Fibroblast of lung (primary cell): ENCODE measurements at regions not wholly inside any gene's neighbourhood (a gene's known extent, or its start where the extent isn't known, plus 50 kb on each side); places are given as distances from the start of the nearest gene placed in this dataset.

Experiments used
- DNase-seq, 2 donors: peaks; one replicate each; pipeline versions ENCODE4 v3.0.0 to v3.0.0-alpha.2; 2010; ENCODE audit warnings: low read depth in 2 of 2
- H2AFZ ChIP-seq: 2 replicates; pipeline ENCODE4 v1.5.1; 2012; ENCODE audit warnings: low read length, control low read depth, inconsistent platforms
- H3K27ac ChIP-seq: 2 replicates; pipeline ENCODE4 v1.5.1; 2011; ENCODE audit warnings: low read length, control low read depth; ENCODE audit not compliant: insufficient read depth
- H3K27me3 ChIP-seq: 2 replicates; pipeline ENCODE4 v1.5.1; 2011; ENCODE audit warnings: mild to moderate bottlenecking, low read length; ENCODE audit not compliant: control insufficient read depth, insufficient read depth
- H3K36me3 ChIP-seq: 2 replicates; pipeline ENCODE4 v1.5.1; 2011; ENCODE audit warnings: low read length; ENCODE audit not compliant: control insufficient read depth, insufficient read depth
- H3K4me1 ChIP-seq: 2 replicates; pipeline ENCODE4 v1.5.1; 2011; ENCODE audit warnings: low read length; ENCODE audit not compliant: control insufficient read depth, insufficient read depth; ENCODE audit errors: extremely low read depth
- H3K4me2 ChIP-seq: 2 replicates; pipeline ENCODE4 v1.5.1; 2011; ENCODE audit warnings: low read length, control low read depth; ENCODE audit not compliant: insufficient read depth; ENCODE audit errors: extremely low read depth
- H3K4me3 ChIP-seq, 4 experiments: fragments of 200-600 bp in 1 of 4; sonication (generic) in 1 of 4; replicated peaks in 1 of 4; 2 replicates each; pipeline ENCODE4 v1.5.1; 2011 to 2016; ENCODE audit warnings: low read length in 4 of 4, low read depth in 3 of 4, mild to moderate bottlenecking in 3 of 4, control low read depth in 2 of 4, inconsistent platforms in 1 of 4, mixed read lengths in 1 of 4; ENCODE audit not compliant: insufficient read depth in 1 of 4; ENCODE audit errors: control extremely low read depth in 1 of 4
- H3K79me2 ChIP-seq: 2 replicates; pipeline ENCODE4 v1.5.1; 2012; ENCODE audit warnings: mild to moderate bottlenecking, low read length, inconsistent platforms; ENCODE audit not compliant: control insufficient read depth, insufficient read depth
- H3K9ac ChIP-seq: 2 replicates; pipeline ENCODE4 v1.5.1; 2011; ENCODE audit warnings: mild to moderate bottlenecking, low read length, control low read depth; ENCODE audit not compliant: insufficient read depth
- H3K9me3 ChIP-seq: 2 replicates; pipeline ENCODE4 v1.5.1; 2012; ENCODE audit warnings: low read depth, low read length; ENCODE audit not compliant: control insufficient read depth, insufficient read depth
- H4K20me1 ChIP-seq: 2 replicates; pipeline ENCODE4 v1.5.1; 2011; ENCODE audit warnings: low read length; ENCODE audit not compliant: control insufficient read depth, insufficient read depth; ENCODE audit errors: extremely low read depth
- EZH2 ChIP-seq: IDR thresholded peaks from 2 replicates; pipeline ENCODE4 v1.5.1; 2012; ENCODE audit warnings: low read length, control low read depth, mild to moderate bottlenecking; ENCODE audit errors: missing control alignments
- TF ChIP-seq, protein P1 (sequence below), 2 donors: IDR thresholded peaks in 1 of 2; conservative IDR thresholded peaks in 1 of 2; 1 replicate in 1 of 2; 2 replicates in 1 of 2; pipeline ENCODE4 v1.5.1; 2011 to 2012; ENCODE audit warnings: low read length in 2 of 2, control low read depth in 1 of 2, inconsistent platforms in 1 of 2, low read depth in 1 of 2, mild to moderate bottlenecking in 1 of 2

DNA sequence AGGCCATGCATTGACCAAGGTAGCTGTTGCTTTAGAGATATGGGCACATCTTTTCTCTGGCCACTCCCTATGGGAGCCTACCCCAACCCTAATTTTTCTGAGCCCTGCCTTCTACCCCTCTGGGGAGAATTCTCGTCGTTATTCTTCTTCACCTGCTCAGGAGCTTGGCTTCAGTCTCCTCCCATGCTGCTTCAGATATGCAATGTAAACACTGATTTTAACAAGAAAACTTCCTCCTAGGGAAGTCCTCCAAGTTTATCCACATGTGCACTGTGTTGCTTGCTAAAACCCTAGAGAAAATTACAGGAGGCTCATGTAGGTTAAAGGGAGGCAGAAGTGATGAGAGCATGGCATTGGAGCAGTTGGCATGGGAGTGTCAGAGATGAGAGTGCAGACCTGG, 445.2 kb upstream of the MDFIC2 start:
- no peak overlapping the region for H2AFZ ChIP-seq
- H3K27ac ChIP-seq, result no peak overlapping the region
- DNase-seq, result no peak
- no peak overlapping the region for H3K4me2 ChIP-seq
- TF ChIP-seq EZH2, result no peak
- TF ChIP-seq, protein P1, sequence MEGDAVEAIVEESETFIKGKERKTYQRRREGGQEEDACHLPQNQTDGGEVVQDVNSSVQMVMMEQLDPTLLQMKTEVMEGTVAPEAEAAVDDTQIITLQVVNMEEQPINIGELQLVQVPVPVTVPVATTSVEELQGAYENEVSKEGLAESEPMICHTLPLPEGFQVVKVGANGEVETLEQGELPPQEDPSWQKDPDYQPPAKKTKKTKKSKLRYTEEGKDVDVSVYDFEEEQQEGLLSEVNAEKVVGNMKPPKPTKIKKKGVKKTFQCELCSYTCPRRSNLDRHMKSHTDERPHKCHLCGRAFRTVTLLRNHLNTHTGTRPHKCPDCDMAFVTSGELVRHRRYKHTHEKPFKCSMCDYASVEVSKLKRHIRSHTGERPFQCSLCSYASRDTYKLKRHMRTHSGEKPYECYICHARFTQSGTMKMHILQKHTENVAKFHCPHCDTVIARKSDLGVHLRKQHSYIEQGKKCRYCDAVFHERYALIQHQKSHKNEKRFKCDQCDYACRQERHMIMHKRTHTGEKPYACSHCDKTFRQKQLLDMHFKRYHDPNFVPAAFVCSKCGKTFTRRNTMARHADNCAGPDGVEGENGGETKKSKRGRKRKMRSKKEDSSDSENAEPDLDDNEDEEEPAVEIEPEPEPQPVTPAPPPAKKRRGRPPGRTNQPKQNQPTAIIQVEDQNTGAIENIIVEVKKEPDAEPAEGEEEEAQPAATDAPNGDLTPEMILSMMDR (conservative IDR thresholded peaks at IDR 0.05 in 1 of 2, IDR thresholded peaks at IDR 0.05 in 1 of 2; ENCODE audit: low read depth in 1 of 2, low read length in 2 of 2), result no peak
- no peaks in the 10 kb centered on the region for H3K79me2 ChIP-seq
- H3K4me1 ChIP-seq, result no peaks in the 10 kb centered on the region
- H4K20me1 ChIP-seq, result no peaks in the 10 kb centered on the region
- no peak overlapping the region for H3K9ac ChIP-seq
- H3K27me3 ChIP-seq, result no peaks in the 10 kb centered on the region
- no peaks in the 10 kb centered on the region for H3K9me3 ChIP-seq
- H3K36me3 ChIP-seq, result no peaks in the 10 kb centered on the region
- no peak overlapping the region for H3K4me3 ChIP-seq

DNA sequence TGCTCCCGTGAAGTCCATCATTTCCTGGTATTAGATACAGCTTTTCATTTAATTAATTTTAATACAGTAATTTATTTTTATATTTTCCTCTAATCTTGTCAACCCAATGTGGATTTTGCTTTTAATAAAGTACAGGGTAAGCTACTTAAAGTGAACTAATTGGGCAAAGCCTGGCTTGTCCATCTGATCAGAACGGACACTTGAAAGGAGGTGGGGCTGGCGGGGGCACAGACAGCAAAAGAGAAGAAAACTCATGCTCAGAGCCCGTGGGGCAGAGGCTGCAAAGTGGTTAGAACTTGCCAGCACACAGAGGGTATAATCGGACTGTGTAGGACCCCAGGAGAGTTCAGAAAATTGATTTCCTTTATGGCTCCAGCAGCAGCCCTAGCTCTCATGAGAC, 443.1 kb upstream of the MDFIC2 start:
- no peak for DNase-seq
- TF ChIP-seq, protein P1 (conservative IDR thresholded peaks at IDR 0.05 in 1 of 2, IDR thresholded peaks at IDR 0.05 in 1 of 2; ENCODE audit: low read depth in 1 of 2, low read length in 2 of 2), result no peak
- no peak for TF ChIP-seq EZH2
- Histone ChIP-seq H3K9me3 (no peaks in the 10 kb centered on the region), H3K36me3 (no peaks in the 10 kb centered on the region), H2AFZ (no peak overlapping the region), H3K27ac (no peak overlapping the region), H3K9ac (no peak overlapping the region), H3K27me3 (no peaks in the 10 kb centered on the region), H4K20me1 (no peaks in the 10 kb centered on the region), H3K79me2 (no peaks in the 10 kb centered on the region), H3K4me3 (no peak overlapping the region), H3K4me1 (no peaks in the 10 kb centered on the region), H3K4me2 (no peak overlapping the region)

DNA sequence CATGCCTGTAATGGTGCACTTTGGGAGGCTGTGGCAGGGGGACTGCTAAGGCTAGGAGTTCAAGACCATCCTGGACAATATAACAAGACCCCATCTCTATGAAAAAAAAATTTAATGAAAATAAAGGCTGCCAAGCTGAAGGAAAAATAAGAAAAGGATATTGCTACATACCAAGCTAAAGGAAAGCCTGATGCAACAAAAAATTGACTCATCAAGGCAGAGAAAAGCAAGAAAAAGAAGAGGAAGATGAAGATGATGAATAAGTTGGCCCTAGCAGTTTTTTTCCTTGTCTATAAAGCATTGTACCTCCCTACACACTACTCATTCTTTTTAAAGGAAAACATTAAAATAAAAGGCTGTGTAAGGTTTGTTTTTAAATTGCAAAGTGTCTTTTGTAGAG, 441.9 kb upstream of the MDFIC2 start:
- Histone ChIP-seq H3K9me3 (no peaks in the 10 kb centered on the region), H4K20me1 (no peaks in the 10 kb centered on the region), H3K4me1 (no peaks in the 10 kb centered on the region), H3K9ac (no peak overlapping the region), H3K27ac (no peak overlapping the region), H2AFZ (no peak overlapping the region), H3K36me3 (no peaks in the 10 kb centered on the region), H3K4me2 (no peak overlapping the region), H3K79me2 (no peaks in the 10 kb centered on the region), H3K27me3 (no peaks in the 10 kb centered on the region), H3K4me3 (no peak overlapping the region)
- DNase-seq, result peak in 1 of 2 donors; percentile 26
- TF ChIP-seq, protein P1 (conservative IDR thresholded peaks at IDR 0.05 in 1 of 2, IDR thresholded peaks at IDR 0.05 in 1 of 2; ENCODE audit: low read depth in 1 of 2, low read length in 2 of 2), result no peak
- no peak for TF ChIP-seq EZH2
